Activated naive CD4-positive, alpha-beta T cell (primary cell): ENCODE measurements at regions not wholly inside any gene's neighbourhood (a gene's known extent, or its start where the extent isn't known, plus 50 kb on each side); places are given as distances from the start of the nearest gene placed in this dataset.
"Not testable (repeated sequence)": the region's sequence is repeated elsewhere in the genome, so short reads cannot be mapped to it uniquely, and the experiment has no call there.

Source experiments
- DNase-seq, 4 experiments: peaks; one replicate each; lab custom pipeline; 2025; lab: John Stamatoyannopoulos, UW

GRCh38 chr3:104385421-104385820 is 981.3 kb upstream of the ALCAM start:
- no peak for DNase-seq

- no peak for DNase-seq
Observed at GRCh38 chr3:104388619-104389018, 978.1 kb upstream of the ALCAM start.

- no peak for DNase-seq
Observed at GRCh38 chr3:104392327-104392726, 974.4 kb upstream of the ALCAM start.

- DNase-seq = no peak
Observed at GRCh38 chr3:104396974-104397669, 969.6 kb upstream of the ALCAM start.

GRCh38 chr3:104397713-104398112 is 969.0 kb upstream of the ALCAM start:
- no peak for DNase-seq

GRCh38 chr3:104402902-104403301 is 963.8 kb upstream of the ALCAM start:
- no peak for DNase-seq

- no peak for DNase-seq
Observed at GRCh38 chr3:104411757-104412156, 955.0 kb upstream of the ALCAM start.

GRCh38 chr3:104412608-104413580 is 953.8 kb upstream of the ALCAM start:
- no peak for DNase-seq

- DNase-seq = no peak
Observed at GRCh38 chr3:104428337-104428925, 938.3 kb upstream of the ALCAM start.

- DNase-seq = no peak
Observed at GRCh38 chr3:104429727-104430126, 937.0 kb upstream of the ALCAM start.

- no peak for DNase-seq
Observed at GRCh38 chr3:104436506-104436905, 930.2 kb upstream of the ALCAM start.

GRCh38 chr3:104437131-104437750 is 929.5 kb upstream of the ALCAM start:
- DNase-seq = no peak

- DNase-seq = no peak
Observed at GRCh38 chr3:104437891-104438290, 928.8 kb upstream of the ALCAM start.

GRCh38 chr3:104438706-104439105 is 928.0 kb upstream of the ALCAM start:
- no peak for DNase-seq

GRCh38 chr3:104445252-104445919 is 921.3 kb upstream of the ALCAM start:
- not testable (repeated sequence) for DNase-seq

- DNase-seq = no peak
Observed at GRCh38 chr3:104447681-104448080, 919.0 kb upstream of the ALCAM start.

GRCh38 chr3:104452697-104453096 is 914.0 kb upstream of the ALCAM start:
- DNase-seq = no peak

- no peak for DNase-seq
Observed at GRCh38 chr3:104458657-104459056, 908.1 kb upstream of the ALCAM start.

GRCh38 chr3:104460477-104461406 is 906.0 kb upstream of the ALCAM start:
- DNase-seq = no peak

GRCh38 chr3:104461431-104461830 is 905.3 kb upstream of the ALCAM start:
- no peak for DNase-seq

- DNase-seq = no peak
Observed at GRCh38 chr3:104472221-104472620, 894.5 kb upstream of the ALCAM start.
